ENCODE measurements at regions not wholly inside any gene's neighbourhood (a gene's known extent, or its start where the extent isn't known, plus 50 kb on each side); places are given as distances from the start of the nearest gene placed in this dataset.

GRCh38 chr12:16844875-16845274, 238.9 kb upstream of the LMO3 start:
- no peak overlapping the region for H3K4me3 ChIP-seq (ENCODE audit: low read depth, low read length)
- TF ChIP-seq CTCF (IDR thresholded peaks at IDR 0.05; ENCODE audit: low read depth, low read length) = no peak

DNA sequence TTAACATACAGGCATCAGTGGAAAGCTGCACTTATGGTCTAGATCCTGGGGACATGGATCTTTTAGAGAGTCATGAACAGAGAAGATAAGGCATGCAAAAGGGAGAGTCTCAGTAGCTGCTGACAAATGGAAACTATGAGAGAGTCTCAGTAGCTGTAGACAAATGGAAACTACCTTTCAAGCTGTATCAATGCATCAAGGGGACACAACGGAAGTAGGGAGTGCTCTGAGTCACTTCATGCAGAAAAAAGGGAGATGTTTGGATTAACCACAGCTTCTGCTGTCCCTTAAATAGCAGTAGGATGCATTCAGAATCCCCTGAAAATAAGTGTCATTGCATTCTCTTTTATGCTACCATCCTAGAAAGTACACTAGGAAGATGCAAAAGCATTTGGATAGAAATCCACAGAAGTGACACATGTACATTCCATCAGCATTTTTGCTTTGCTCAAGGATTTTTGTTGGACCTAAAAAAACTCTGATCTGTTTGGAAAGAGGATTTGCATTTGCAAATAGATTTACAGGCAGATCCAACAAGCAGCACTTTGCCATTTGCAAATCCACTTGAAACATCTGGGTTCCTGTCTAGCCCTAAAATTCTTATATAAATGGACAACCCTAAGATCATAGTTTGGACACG, 227.5 kb upstream of the LMO3 start:
- H3K4me3 ChIP-seq (ENCODE audit: low read depth, low read length) = no peak overlapping the region
- no peak for TF ChIP-seq CTCF (IDR thresholded peaks at IDR 0.05; ENCODE audit: low read depth, low read length)

- no peak for TF ChIP-seq CTCF (IDR thresholded peaks at IDR 0.05; ENCODE audit: low read depth, low read length)
- H3K4me3 ChIP-seq (ENCODE audit: low read depth, low read length) = no peak overlapping the region
Measured at GRCh38 chr12:16828891-16829290, 222.9 kb upstream of the LMO3 start.

- H3K4me3 ChIP-seq (ENCODE audit: low read depth, low read length) = no peak overlapping the region
- TF ChIP-seq CTCF (IDR thresholded peaks at IDR 0.05; ENCODE audit: low read depth, low read length) = no peak
Measured at GRCh38 chr12:16807731-16808130, 201.8 kb upstream of the LMO3 start.

GRCh38 chr12:16796168-16796567, 190.2 kb upstream of the LMO3 start:
- no peak for TF ChIP-seq CTCF (IDR thresholded peaks at IDR 0.05; ENCODE audit: low read depth, low read length)
- H3K4me3 ChIP-seq (ENCODE audit: low read depth, low read length) = no peak overlapping the region

- H3K4me3 ChIP-seq (ENCODE audit: low read depth, low read length) = no peak overlapping the region
- no peak for TF ChIP-seq CTCF (IDR thresholded peaks at IDR 0.05; ENCODE audit: low read depth, low read length)
Measured at GRCh38 chr12:16789204-16789790, 183.3 kb upstream of the LMO3 start.

- TF ChIP-seq CTCF (IDR thresholded peaks at IDR 0.05; ENCODE audit: low read depth, low read length) = no peak
- no peak overlapping the region for H3K4me3 ChIP-seq (ENCODE audit: low read depth, low read length)
Measured at GRCh38 chr12:16788506-16789203, 182.7 kb upstream of the LMO3 start.

All from WI38 (cell line).